ENCODE measurements at regions not wholly inside any gene's neighbourhood (a gene's known extent, or its start where the extent isn't known, plus 50 kb on each side); places are given as distances from the start of the nearest gene placed in this dataset.

DNA sequence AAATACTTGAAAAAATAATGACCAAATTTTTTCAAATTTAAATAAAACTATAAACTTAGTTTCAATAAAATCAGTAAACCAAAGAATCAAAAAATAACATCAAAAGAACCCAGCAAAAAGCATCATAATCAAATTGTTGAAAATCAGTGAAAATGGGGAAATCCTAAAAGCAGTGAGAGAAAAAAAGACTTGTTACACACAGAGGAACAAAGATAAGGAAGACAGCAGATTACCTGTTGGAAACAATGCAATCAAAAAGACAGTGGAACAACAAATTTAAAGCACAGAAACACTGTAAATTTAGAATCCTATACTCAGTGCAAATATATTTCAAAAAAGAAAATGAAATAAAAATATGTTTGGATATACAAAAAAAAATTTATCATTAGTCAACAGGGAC, 156.2 kb upstream of the LMCD1 start:
- TF ChIP-seq, protein P1, sequence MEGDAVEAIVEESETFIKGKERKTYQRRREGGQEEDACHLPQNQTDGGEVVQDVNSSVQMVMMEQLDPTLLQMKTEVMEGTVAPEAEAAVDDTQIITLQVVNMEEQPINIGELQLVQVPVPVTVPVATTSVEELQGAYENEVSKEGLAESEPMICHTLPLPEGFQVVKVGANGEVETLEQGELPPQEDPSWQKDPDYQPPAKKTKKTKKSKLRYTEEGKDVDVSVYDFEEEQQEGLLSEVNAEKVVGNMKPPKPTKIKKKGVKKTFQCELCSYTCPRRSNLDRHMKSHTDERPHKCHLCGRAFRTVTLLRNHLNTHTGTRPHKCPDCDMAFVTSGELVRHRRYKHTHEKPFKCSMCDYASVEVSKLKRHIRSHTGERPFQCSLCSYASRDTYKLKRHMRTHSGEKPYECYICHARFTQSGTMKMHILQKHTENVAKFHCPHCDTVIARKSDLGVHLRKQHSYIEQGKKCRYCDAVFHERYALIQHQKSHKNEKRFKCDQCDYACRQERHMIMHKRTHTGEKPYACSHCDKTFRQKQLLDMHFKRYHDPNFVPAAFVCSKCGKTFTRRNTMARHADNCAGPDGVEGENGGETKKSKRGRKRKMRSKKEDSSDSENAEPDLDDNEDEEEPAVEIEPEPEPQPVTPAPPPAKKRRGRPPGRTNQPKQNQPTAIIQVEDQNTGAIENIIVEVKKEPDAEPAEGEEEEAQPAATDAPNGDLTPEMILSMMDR (IDR thresholded peaks at IDR 0.05) = no peak
- no peak for TF ChIP-seq POLR2A (IDR thresholded peaks at IDR 0.05)
